Esophagus squamous epithelium (tissue), 4 donors: ENCODE measurements at regions not wholly inside any gene's neighbourhood (a gene's known extent, or its start where the extent isn't known, plus 50 kb on each side); places are given as distances from the start of the nearest gene placed in this dataset.

Experiments
- POLR2A ChIP-seq, 4 donors: fragments of 450-650 bp; IDR thresholded peaks; one replicate each; pipeline ENCODE4 v1.6.1; 2017; ENCODE audit warnings: antibody characterized with exemption in 4 of 4, mild to moderate bottlenecking in 4 of 4, moderate library complexity in 3 of 4
- TF ChIP-seq, protein P1 (sequence below), 6 experiments: fragments of 450-650 bp in 4 of 6; fragments of 200-600 bp in 2 of 6; sonication (generic) in 2 of 6; IDR thresholded peaks; one replicate each; pipeline ENCODE4 v1.5.1; 2016 to 2019; ENCODE audit warnings: antibody characterized with exemption in 6 of 6, mild to moderate bottlenecking in 4 of 6, moderate library complexity in 4 of 6

DNA sequence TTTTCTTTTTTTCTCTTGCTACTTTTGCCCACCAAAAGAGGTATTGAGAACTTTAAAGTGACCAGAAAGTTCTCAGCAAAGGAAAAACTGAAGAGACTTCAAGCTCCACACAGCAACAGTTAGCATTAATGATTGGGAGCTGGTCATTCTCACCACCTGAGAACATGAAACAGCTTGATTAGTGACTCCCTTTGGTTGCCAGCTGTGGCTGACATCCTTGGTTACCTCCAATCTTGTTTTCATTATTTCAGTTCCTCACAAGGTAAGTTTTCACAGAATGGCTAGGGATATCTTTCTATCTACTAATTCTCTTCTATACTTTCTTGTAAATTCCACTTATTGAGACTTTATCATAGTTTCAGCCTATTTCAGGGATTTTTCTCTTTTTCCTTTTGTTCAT lies 427.9 kb downstream of the QKI start:
- TF ChIP-seq, protein P1, sequence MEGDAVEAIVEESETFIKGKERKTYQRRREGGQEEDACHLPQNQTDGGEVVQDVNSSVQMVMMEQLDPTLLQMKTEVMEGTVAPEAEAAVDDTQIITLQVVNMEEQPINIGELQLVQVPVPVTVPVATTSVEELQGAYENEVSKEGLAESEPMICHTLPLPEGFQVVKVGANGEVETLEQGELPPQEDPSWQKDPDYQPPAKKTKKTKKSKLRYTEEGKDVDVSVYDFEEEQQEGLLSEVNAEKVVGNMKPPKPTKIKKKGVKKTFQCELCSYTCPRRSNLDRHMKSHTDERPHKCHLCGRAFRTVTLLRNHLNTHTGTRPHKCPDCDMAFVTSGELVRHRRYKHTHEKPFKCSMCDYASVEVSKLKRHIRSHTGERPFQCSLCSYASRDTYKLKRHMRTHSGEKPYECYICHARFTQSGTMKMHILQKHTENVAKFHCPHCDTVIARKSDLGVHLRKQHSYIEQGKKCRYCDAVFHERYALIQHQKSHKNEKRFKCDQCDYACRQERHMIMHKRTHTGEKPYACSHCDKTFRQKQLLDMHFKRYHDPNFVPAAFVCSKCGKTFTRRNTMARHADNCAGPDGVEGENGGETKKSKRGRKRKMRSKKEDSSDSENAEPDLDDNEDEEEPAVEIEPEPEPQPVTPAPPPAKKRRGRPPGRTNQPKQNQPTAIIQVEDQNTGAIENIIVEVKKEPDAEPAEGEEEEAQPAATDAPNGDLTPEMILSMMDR (IDR thresholded peaks at IDR 0.05), result no peak
- no peak for TF ChIP-seq POLR2A (IDR thresholded peaks at IDR 0.05)
